Umbilical cord (tissue), 1 donor: ENCODE measurements at regions not wholly inside any gene's neighbourhood (a gene's known extent, or its start where the extent isn't known, plus 50 kb on each side); places are given as distances from the start of the nearest gene placed in this dataset.
"Not testable (repeated sequence)": the region's sequence is repeated elsewhere in the genome, so short reads cannot be mapped to it uniquely, and the experiment has no call there.

ENCODE experiments used
- DNase-seq: peaks from one replicate; pipeline ENCODE4 v3.0.0-alpha.2; 2015; ENCODE audit warnings: low spot score

- no peak for DNase-seq
Observed at GRCh38 chr10:123318516-123318915, 164.3 kb downstream of the BUB3 start.

GRCh38 chr10:123320091-123320490 is 165.9 kb downstream of the BUB3 start:
- DNase-seq, result no peak

GRCh38 chr10:123323884-123324283 is 169.7 kb downstream of the BUB3 start:
- DNase-seq, result no peak

DNA sequence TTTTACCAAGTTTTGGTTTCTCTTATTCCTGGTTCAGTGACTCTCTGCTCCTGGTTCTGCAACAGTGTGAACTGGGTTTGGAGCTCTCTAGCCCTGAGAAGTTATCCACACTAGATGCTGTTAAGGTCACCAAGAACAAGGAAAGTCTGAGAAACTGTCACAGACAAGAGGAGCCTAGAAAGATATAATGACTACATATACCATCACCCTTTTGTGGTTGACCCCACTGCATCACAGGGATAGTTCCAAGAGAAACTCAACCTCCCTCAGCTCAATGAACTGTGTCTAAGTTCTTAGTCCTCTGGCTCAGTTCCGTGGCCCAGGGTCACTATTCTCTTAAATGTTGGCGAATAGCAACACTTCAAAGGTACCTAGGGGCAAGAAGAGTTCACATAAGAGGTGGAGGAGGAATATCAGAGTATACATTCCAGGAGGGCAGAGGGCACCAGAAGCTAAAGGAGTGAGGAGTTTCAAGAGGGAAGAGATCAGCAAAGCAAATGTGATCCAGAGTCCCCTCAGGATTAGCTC is 171.5 kb downstream of the BUB3 start:
- no peak for DNase-seq

DNA sequence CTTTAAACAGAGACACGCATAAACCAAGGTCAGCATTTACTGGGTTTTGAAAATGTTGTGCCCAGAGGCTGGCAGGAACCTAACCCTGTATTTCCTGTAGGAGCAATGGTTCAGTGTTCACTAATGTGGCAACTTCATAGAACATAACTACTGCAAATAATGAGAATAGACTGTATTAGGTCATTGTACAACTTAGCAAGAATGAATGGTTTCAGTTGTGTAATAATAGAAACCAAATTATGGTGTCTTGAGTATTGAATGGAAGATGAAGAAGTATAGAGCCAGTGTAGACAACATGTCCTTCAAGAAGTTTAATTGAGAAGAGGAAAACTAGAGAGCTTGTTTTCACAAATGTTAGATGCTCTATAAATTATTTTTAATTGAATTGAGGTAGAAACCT is 172.5 kb downstream of the BUB3 start:
- no peak for DNase-seq

DNA sequence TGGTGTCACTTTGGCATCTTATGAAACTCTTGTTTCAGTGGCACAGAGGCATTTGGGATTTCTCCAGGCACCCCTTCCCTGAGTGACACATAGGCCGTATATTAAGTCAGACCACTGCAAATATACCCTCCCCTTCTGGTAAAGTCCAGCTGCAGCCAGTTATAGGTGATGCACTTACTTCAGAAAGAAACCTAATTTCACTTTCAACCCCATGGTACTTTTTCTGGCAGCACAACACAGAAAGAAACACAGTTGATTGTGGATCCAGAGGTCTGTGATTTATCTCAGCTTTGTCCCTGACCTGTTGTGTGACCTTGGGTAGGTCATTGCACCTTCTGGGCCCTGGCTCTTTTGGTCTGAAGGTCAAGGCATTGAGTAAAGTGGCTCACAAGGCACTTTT is 173.2 kb downstream of the BUB3 start:
- no peak for DNase-seq

DNA sequence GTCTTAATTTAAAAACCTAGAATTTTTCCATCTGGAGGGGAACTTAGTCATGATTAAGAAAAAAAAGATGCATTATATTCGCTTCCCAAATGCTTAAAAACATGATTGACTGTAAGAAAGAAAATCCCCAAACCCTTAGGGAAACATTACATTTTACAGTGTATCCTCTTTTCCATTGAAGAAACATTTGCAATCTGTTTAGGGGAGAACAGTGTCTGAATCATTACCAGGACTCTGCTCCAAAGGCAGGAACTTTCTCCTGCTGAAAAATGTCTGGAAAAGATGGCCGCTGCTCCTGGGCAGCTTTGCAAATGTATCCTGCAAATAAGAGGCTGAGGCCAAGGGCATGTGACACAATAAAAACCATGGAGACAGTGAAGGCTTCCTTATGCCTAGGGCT is 173.7 kb downstream of the BUB3 start:
- no peak for DNase-seq

DNA sequence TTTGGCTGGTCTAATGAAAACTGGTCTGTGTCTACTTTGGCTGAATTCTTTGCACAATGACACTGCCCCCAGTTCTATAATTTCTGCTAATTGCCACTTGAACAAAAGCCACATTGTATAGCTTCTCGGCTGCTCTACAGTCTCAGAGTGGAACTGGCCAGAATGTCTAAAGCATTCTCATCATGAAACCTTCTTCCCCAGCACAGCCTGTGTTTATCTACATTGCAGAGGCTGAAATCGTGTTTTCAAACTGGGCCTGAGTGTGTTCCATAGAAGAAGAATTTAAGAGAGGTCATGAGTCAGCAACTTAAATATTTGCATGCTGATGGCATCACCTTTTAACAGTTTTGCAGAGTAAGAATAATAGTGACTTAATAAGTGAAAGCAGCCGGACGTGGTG is 177.2 kb downstream of the BUB3 start:
- DNase-seq, result no peak

GRCh38 chr10:123346581-123346980 is 192.4 kb downstream of the BUB3 start:
- no peak for DNase-seq

DNA sequence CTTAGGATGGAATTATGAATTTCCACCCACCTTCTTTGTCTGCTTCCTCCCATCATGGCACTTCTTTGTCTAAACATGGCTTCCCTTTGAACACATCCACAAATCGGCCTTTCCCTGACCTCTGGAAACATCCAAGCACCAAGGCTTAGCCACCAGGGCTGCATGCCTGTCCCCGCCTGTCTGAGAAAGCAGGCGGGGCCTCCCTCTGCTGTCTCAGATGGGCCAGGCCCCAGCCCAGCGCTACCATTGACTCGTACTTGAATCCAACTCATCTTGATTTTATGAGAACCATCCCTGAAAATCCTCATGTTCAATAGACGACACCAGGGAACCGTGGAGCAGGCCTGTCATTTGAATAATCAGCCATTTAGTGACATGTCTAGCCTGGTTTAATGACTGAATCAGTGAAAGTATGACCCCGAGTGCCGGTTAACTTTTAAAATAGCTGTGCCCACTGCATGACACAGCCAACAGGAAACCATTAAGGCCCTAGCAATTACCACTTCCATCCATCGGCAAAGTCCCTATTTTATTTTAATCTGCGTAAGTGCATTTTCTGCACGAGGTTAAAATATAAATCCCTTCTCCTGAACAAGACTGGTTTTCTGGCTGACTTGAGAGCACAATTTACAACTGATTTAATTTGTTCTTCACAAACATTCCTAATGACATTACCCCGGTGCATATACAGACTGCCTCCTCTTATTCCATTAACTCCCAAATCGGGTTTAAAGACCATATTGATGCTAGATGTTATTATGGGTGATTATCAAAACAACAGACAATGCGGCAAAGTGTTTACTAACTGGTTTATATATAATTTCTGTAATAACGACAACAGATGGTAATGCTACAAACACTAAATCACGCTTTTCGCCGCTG is 194.7 kb downstream of the BUB3 start:
- no peak for DNase-seq

- DNase-seq, result no peak
Observed at GRCh38 chr10:123351715-123352114, 197.5 kb downstream of the BUB3 start.

DNA sequence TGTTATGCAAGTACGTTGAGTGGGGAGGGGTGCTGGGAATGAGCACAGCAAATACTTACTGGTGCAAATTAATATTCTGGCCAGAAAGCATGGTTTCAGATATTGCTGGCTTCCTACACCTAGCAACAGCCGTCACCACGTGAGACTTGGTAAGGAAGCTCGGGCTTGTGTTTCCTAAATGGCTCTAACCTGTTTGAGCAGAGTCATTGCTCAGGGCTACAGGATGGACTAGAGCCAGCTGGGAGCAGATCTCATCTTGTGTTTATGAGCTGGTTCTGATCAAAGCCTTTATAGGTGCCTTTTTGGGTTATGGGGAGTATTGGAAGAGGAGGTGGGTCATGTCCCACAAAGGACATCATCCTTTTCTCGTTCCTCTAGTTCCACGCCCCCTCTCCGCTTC is 200.3 kb downstream of the BUB3 start:
- no peak for DNase-seq

DNA sequence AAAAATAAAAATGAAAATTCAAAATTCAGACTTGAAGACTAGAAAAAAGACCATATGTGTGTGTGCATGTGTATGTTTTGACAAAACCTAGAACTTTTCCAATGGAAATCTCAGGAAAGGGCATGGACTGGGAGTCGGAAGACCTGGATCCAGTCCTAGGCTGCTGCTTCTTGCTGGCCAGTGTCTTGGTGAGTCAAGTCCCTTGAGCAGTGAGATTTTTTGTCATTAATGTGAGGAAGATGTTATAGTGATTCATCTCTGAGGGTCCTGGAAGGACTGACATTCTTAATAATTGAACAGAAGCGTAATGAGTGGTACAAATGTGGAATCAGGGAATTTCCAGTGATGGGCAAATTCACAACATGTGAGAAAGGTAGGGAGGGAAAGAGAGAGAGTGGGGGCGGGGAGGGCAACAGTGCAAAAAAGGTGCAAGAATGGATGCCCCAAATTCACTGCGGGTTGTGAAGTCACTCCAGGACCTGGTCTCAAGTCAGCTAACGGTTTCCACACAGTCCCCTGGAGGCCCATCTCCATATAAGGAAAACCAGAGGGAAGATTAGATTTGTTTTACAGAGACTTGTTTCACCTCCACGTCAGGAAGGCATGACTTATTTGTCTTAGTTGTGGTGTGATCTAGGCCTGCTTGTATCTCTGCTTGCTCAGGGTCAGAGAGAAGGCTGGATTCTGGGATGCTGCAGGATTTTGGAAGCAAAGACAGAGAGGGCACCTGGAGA is 201.7 kb downstream of the BUB3 start:
- peak; percentile 15 for DNase-seq

DNA sequence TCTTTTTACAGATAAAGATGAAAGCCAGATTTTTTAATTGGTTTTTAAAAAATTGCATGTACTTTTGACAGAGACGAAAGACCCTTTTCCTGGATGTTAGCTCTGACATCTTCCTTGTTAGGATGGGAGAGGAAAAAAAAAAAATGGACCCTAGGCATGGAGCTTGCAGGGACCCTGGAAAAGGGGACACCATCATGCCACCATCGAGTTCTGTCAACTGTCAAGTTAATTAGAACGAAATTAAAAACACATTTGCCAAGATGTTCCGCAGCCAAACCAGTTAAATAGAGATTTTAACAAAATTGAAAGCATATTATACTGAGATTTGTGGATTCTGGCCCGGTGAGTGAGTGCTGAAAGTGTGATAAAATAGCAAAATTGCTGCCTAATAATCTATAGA is 202.6 kb downstream of the BUB3 start:
- no peak for DNase-seq

GRCh38 chr10:123357421-123357930 is 203.3 kb downstream of the BUB3 start:
- DNase-seq, result peak; percentile 6

DNA sequence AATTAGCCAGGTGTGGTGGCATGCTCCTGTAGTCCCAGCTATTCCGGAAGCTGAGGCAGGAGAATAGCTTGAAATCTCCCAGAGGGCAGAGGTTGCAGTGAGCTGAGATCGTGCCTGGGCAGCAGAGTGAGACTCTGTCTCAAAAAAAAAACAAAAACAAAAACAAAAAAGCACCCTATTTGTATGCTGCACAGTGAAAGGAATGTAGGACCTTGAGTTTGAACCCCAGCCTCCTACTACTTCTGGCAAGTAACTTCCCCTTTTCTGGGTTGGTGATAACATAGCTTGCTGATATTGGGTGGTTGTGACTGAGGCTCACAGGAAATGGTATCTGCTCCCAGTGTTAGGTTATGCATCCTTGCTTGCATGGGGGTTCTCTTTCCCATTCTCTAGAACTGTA is 205.3 kb downstream of the BUB3 start:
- DNase-seq, result no peak

GRCh38 chr10:123361832-123362231 is 207.6 kb downstream of the BUB3 start:
- no peak for DNase-seq

DNA sequence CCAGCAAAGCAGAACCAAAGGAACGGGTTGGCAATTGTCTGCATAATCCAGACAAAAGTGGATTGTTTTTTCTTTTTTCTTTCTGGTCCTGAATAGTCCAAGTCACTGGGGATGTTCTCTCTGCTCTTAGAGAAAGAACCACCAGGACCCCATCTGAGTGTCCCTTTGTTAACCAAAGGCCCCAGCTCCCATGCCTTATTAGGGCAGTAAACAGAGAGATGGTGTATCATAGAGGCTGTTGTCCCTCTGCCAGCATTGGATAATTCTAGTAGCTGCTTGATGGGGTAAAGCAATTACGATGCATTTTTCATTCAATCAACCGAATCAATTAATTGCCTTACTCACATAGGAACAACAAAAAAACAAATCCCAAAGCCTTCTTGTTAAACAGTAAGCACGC is 213.0 kb downstream of the BUB3 start:
- no peak for DNase-seq

GRCh38 chr10:123371626-123372025 is 217.4 kb downstream of the BUB3 start:
- not testable (repeated sequence) for DNase-seq

GRCh38 chr10:123373591-123373990 is 219.4 kb downstream of the BUB3 start:
- no peak for DNase-seq

- DNase-seq, result no peak
Observed at GRCh38 chr10:123375097-123375496, 220.9 kb downstream of the BUB3 start.

DNA sequence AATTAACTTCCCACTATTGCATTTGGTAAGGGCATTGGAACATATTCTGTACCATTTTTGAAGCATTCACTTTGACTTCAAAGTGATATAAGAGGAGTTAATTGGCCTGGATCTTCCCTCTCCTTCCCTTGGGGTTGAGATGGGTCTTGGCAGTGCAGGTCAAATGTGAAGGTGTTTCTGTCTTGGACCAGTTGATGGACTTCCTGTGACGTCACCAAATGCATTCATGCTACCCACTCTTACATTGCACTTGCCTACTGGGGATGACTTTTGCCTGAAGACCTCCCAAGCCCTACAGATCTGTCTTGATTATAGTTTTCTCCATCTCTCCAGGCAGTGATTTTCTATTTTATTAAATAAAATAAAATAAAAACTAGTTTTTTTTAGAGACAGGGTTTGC is 221.5 kb downstream of the BUB3 start:
- no peak for DNase-seq

DNA sequence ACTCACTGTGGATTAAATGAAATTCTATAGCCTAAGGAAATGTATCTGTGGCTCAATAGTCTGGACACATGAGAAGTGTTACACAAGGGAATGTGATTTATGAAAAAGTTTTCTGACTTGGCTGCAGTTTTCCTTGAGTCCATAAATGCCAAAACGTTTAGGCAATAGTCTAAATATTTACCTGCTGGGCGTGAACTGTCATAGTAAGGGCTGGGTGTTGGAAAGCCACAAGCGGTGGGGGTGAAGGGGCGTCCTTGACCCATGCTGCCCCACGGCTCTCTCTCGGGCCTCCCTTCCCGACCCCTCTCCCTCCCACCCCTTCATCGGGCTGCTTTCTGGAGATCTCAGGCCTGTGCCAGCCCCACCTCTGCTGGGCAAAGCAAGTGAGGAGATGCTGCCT is 223.7 kb downstream of the BUB3 start:
- no peak for DNase-seq
